ENCODE measurements at regions not wholly inside any gene's neighbourhood (a gene's known extent, or its start where the extent isn't known, plus 50 kb on each side); places are given as distances from the start of the nearest gene placed in this dataset.
A peak's percentile ranks its signal among the peaks of the same experiment; 100 is the strongest.

DNA sequence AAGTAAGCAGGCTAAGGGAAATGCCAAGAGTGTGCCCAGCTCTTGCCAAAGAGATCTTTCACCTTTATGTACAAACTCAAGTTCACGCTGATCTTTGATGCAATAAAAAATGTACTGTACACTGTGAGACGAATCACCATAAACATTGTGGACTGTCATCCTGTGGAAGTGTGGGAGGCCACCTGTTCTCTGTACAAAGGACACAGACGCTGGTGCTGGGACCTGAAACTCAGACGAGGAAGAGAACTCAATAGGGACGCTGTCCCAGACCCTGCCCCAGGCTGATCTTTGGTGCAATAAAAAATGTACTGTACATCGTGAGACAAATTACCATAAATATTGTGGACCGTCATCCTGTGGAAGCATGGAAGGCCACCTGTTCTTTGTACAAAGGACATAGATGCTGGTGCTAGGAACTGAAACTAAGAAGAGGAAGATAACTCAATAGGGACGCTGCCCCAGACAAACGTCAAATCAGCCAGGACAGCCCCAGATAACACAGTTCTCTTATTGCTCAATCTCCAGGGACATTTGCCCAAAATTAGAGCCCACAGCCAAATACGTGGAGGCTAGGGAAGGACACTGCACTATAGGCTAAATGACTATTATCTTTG, 312.7 kb upstream of the SGK1 start:
- POLR2A ChIA-PET, result no interaction called here
- CTCF ChIA-PET (ENCODE audit: low intra/inter-chr PET ratio), result no interaction called here
- H2AFZ ChIP-seq (ENCODE audit: low read depth, low read length), result peak overlapping the region; percentile 17; the same call in 1 of the 2 replicates
- FAIRE-seq, result no peak
- H3K36me3 ChIP-seq (ENCODE audit: control insufficient read depth, insufficient read depth, low read length), result no peaks in the 10 kb centered on the region
- in situ Hi-C loops (cut with MboI), result no loop called here
- H3K27ac ChIP-seq (ENCODE audit: extremely low read depth, low read depth, low read length), result no peak overlapping the region
- no peaks in the 10 kb centered on the region for H3K9me3 ChIP-seq (replicated peaks; ENCODE audit: control insufficient read depth, insufficient read depth, low read depth, low read length)
- BruUV-seq (replicated peaks), result no TSS peak
- peaks cover 0 to 10% of the 10 kb centered on the region in 2 experiments; a peak in 4 of 5 replicates for H3K4me1 ChIP-seq (replicated peaks in 1 of 2; ENCODE audit: control insufficient read depth in 2 of 2, insufficient read depth in 2 of 2, low read length in 2 of 2)
- peak overlapping the region; percentile 50; the same call in 1 of the 2 replicates for H3K4me2 ChIP-seq (ENCODE audit: insufficient read depth, low read length)
- no peak for DNase-seq (ENCODE audit: extremely low read depth in 1 of 4, low spot score in 3 of 4)
- intact Hi-C loops (cut with micrococcal nuclease), result no loop called here
- whole genome bisulfite sequencing (ENCODE audit: insufficient coverage, low coverage, missing lambda C conversion rate), result under 1% methylated on average over 10 of the region's 10 CpGs
- H3K9ac ChIP-seq (ENCODE audit: insufficient read depth in 1 of 2, low read depth in 2 of 2, low read length in 2 of 2), result no peak overlapping the region
- H3K79me2 ChIP-seq (ENCODE audit: control insufficient read depth, insufficient read depth, low read length), result no peaks in the 10 kb centered on the region
- TF ChIP-seq NR2C1 (IDR thresholded peaks at IDR 0.05) (no peak), NR2C1 (tag; IDR thresholded peaks at IDR 0.05) (no peak), CEBPB (tag; IDR thresholded peaks at IDR 0.05) (peak; percentile 94), CEBPG (CRISPR knock-in tag; IDR thresholded peaks at IDR 0.05) (no peak), CEBPG (tag; conservative IDR thresholded peaks at IDR 0.05 in 1 of 2, IDR thresholded peaks at IDR 0.05 in 1 of 2) (peak; percentile 85 to 92), CTBP1 (IDR thresholded peaks at IDR 0.05; ENCODE audit: borderline replicate concordance) (peak; percentile 50; the same call in 1 of the 2 replicates)
- TF ChIP-seq, protein P1, sequence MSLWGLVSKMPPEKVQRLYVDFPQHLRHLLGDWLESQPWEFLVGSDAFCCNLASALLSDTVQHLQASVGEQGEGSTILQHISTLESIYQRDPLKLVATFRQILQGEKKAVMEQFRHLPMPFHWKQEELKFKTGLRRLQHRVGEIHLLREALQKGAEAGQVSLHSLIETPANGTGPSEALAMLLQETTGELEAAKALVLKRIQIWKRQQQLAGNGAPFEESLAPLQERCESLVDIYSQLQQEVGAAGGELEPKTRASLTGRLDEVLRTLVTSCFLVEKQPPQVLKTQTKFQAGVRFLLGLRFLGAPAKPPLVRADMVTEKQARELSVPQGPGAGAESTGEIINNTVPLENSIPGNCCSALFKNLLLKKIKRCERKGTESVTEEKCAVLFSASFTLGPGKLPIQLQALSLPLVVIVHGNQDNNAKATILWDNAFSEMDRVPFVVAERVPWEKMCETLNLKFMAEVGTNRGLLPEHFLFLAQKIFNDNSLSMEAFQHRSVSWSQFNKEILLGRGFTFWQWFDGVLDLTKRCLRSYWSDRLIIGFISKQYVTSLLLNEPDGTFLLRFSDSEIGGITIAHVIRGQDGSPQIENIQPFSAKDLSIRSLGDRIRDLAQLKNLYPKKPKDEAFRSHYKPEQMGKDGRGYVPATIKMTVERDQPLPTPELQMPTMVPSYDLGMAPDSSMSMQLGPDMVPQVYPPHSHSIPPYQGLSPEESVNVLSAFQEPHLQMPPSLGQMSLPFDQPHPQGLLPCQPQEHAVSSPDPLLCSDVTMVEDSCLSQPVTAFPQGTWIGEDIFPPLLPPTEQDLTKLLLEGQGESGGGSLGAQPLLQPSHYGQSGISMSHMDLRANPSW (CRISPR knock-in tag; IDR thresholded peaks at IDR 0.05), result no peak
- H3K9me1 ChIP-seq (ENCODE audit: control insufficient read depth, insufficient read depth, low read length), result no peaks in the 10 kb centered on the region
- no peaks in the 10 kb centered on the region for H3K27me3 ChIP-seq (ENCODE audit: control insufficient read depth in 2 of 2, insufficient read depth in 2 of 2, low read length in 2 of 2)
- no peaks in the 10 kb centered on the region for H4K20me1 ChIP-seq (replicated peaks; ENCODE audit: control insufficient read depth, insufficient read depth, low read length)
- no peak overlapping the region for H3K4me3 ChIP-seq
- no peak; the same call in 2 of the 3 replicates for ATAC-seq
